Activated T-helper 2 cell treated with anti-CD3 and anti-CD28 coated beads, Interferon-gamma antibody, Interleukin-2, Interleukin-4, amounts not matched to agents 10 μg/mL and 5 μg/mL and 100 μg/mL, durations not matched to agents 14 hours and 24 hours and 36 hours (primary cell): ENCODE measurements at regions not wholly inside any gene's neighbourhood (a gene's known extent, or its start where the extent isn't known, plus 50 kb on each side); places are given as distances from the start of the nearest gene placed in this dataset.
"Not testable (repeated sequence)": the region's sequence is repeated elsewhere in the genome, so short reads cannot be mapped to it uniquely, and the experiment has no call there.

Experiments used
- DNase-seq: peaks from one replicate; pipeline ENCODE4 v3.0.0; 2021; ENCODE audit warnings: low spot score
- H3K27ac Mint-ChIP-seq: one replicate; pipeline ENCODE4 v1.8.0; 2021; ENCODE audit warnings: mixed read lengths
- H3K27me3 Mint-ChIP-seq: one replicate; pipeline ENCODE4 v1.8.0; 2021; ENCODE audit warnings: low read depth, mixed read lengths
- H3K36me3 Mint-ChIP-seq: one replicate; pipeline ENCODE4 v1.8.0; 2021; ENCODE audit warnings: low read depth, mixed read lengths
- H3K4me1 Mint-ChIP-seq: one replicate; pipeline ENCODE4 v1.8.0; 2021; ENCODE audit warnings: low read depth, mixed read lengths
- H3K4me3 Mint-ChIP-seq: one replicate; pipeline ENCODE4 v1.8.0; 2021; ENCODE audit warnings: low read depth, mild to moderate bottlenecking, moderate library complexity, mixed read lengths
- H3K9me3 Mint-ChIP-seq: one replicate; pipeline ENCODE4 v1.8.0; 2021; ENCODE audit warnings: mixed read lengths
- intact Hi-C: fragments of 100-400 bp; cut with micrococcal nuclease; formaldehyde crosslinking; loops from one replicate; pipeline ENCODE4 v1.15.1; 2023

DNA sequence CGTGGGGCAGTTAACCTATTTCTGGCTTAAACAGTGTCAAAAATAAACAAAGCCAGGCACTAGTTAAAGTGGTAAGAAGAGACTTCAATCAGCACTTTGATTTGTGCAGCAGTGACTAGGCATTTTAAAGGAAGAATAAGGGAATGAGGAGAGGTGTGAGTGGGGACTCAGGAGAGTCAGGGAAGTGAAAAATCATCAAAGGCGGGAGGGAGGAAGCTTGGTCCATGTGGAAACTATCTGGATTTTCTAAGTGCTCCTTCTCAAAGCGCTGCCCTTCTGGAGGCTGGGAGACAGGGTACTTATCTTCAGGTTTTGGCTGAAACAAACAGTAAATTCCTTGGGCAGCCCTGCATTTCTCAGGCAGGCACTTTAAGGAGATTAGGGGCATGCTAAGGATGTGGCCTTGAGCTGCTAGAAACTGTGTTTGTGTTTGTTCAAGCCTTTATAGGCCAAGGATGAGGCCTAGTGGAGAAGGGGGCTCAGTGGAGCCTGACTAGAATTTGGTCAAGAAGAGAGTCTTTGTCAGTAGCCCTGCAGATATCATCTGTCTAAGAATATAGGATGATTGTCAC, 486.5 kb downstream of the SIPA1L2 start:
- no peak overlapping the region for H3K27ac Mint-ChIP-seq
- no peaks in the 10 kb centered on the region for H3K36me3 Mint-ChIP-seq
- DNase-seq: no peak
- no peak overlapping the region for H3K4me3 Mint-ChIP-seq
- H3K9me3 Mint-ChIP-seq: no peaks in the 10 kb centered on the region
- no peaks in the 10 kb centered on the region for H3K27me3 Mint-ChIP-seq
- intact Hi-C loops: no loop called here
- H3K4me1 Mint-ChIP-seq: no peaks in the 10 kb centered on the region

- DNase-seq: no peak
- Mint-ChIP-seq H3K27ac (no peak overlapping the region), H3K27me3 (no peaks in the 10 kb centered on the region), H3K9me3 (no peaks in the 10 kb centered on the region), H3K4me3 (no peak overlapping the region), H3K36me3 (no peaks in the 10 kb centered on the region), H3K4me1 (no peaks in the 10 kb centered on the region)
- intact Hi-C loops: no loop called here
Measured at GRCh38 chr1:232142403-232143314, 487.3 kb downstream of the SIPA1L2 start.

DNA sequence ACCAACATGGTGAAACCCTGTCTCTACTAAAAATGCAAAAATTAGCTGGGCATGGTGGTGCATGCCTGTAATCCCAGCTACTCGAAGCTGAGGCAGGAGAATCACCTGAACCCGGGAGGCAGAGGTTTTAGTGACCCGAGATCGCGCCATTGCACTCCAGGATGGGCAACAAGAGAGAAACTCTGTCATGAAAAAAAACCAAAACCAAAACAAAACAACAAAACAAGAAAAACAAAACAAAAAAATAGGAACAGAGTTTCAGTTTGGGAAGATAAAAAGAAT, 488.8 kb downstream of the SIPA1L2 start:
- H3K4me1 Mint-ChIP-seq, H3K36me3 Mint-ChIP-seq, intact Hi-C loops, H3K27ac Mint-ChIP-seq, DNase-seq, H3K4me3 Mint-ChIP-seq, H3K9me3 Mint-ChIP-seq, H3K27me3 Mint-ChIP-seq: not testable (repeated sequence)

DNA sequence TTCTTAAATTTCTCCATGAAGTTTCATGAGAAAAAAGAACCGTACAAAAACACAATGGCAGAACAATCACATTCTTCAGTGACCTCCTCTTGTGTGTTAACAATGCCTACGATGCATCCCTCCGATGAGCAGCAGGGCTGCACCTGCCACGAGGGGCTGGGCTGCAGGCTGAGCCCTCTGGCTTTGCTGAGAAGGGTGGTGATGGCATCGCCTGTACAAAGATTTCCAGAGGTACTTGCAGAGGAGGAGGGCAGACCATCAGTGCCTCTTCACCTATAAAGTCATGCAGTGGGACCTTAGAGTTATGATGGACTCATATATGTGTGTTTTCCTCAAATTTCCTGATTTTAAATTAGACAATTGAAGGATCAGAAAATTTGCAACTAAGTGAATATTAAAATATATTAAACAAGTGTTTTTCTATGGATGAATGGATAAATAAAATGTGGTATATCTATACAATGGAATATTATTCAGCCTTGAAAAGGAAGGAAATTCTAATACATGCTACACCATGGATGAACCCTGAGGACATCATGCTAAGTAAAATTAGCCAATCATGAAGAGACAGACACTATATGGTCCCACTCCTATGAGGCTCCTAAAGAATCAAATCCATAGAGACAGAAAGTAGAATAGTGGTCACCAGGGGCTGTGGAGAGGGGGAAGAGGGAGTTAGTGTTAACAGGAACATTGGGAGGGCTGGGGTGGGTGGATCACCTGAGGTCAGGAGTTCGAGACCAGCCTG, 489.3 kb downstream of the SIPA1L2 start:
- intact Hi-C loops: no loop called here
- no peaks in the 10 kb centered on the region for H3K9me3 Mint-ChIP-seq
- H3K27me3 Mint-ChIP-seq: no peaks in the 10 kb centered on the region
- H3K4me3 Mint-ChIP-seq: no peak overlapping the region
- no peak overlapping the region for H3K27ac Mint-ChIP-seq
- no peaks in the 10 kb centered on the region for H3K4me1 Mint-ChIP-seq
- H3K36me3 Mint-ChIP-seq: no peaks in the 10 kb centered on the region
- DNase-seq: no peak

DNA sequence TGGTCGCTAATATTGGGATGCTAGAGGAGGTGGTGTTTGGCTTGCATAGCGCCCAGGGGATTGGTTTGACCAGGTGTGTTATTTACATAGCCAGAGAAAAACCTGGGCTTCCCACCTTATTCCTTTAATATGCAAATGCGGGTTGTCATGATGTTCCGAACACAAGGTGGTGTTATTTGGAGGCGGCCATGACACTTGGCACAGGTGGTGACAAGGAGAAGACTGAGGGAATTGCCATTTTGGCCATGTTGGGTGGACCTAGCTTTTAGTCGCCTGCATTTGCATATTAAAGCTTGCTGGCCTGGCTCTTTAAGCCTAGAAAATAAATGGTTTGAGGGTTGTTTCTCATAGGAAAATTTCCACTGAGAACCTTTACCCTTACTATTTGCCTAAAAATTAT, 490.5 kb downstream of the SIPA1L2 start:
- no peaks in the 10 kb centered on the region for H3K27me3 Mint-ChIP-seq

GRCh38 chr1:232138044-232138443, 491.9 kb downstream of the SIPA1L2 start:
- intact Hi-C loops: no loop called here
- no peak for DNase-seq
- no peaks in the 10 kb centered on the region for H3K9me3 Mint-ChIP-seq
- no peaks in the 10 kb centered on the region for H3K4me1 Mint-ChIP-seq
- H3K36me3 Mint-ChIP-seq: no peaks in the 10 kb centered on the region
- H3K4me3 Mint-ChIP-seq: no peak overlapping the region
- no peak overlapping the region for H3K27ac Mint-ChIP-seq
- no peaks in the 10 kb centered on the region for H3K27me3 Mint-ChIP-seq

More for the DNA sequence above, 490.5 kb downstream of the SIPA1L2 start:
- intact Hi-C loops: no loop called here
- Mint-ChIP-seq H3K9me3 (no peaks in the 10 kb centered on the region), H3K27ac (no peak overlapping the region), H3K36me3 (no peaks in the 10 kb centered on the region), H3K4me3 (no peak overlapping the region), H3K4me1 (no peaks in the 10 kb centered on the region)
- DNase-seq: no peak

- no peak overlapping the region for H3K4me3 Mint-ChIP-seq
- H3K27ac Mint-ChIP-seq: no peak overlapping the region
- H3K9me3 Mint-ChIP-seq: no peaks in the 10 kb centered on the region
- no peak for DNase-seq
- H3K36me3 Mint-ChIP-seq: no peaks in the 10 kb centered on the region
- intact Hi-C loops: no loop called here
- no peaks in the 10 kb centered on the region for H3K27me3 Mint-ChIP-seq
- H3K4me1 Mint-ChIP-seq: no peaks in the 10 kb centered on the region
Measured at GRCh38 chr1:232137066-232137465, 492.9 kb downstream of the SIPA1L2 start.

GRCh38 chr1:232136136-232136535, 493.8 kb downstream of the SIPA1L2 start:
- DNase-seq: no peak
- intact Hi-C loops: no loop called here
- Mint-ChIP-seq H3K27ac (no peak overlapping the region), H3K4me1 (no peaks in the 10 kb centered on the region), H3K9me3 (peaks cover 3% of the 10 kb centered on the region), H3K27me3 (no peaks in the 10 kb centered on the region), H3K4me3 (no peak overlapping the region), H3K36me3 (no peaks in the 10 kb centered on the region)

DNA sequence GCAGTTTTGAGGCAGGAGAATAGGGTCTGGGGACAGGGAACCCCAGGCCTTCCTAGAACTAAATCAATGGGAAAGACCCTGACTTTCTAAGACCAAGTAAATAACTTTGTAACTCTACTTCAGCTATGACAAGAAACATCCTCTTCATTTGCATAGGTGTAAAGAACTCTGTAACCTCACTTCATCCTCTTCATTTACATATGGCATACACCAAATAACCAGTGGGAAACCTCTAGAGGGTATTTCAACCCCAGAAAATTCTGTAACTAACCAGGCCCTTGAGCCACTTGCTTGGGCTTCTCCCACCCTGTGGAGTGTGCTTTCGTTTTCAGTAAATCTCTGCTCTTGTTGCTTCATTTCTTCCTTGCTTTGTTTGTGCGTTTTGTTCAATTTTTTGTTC, 495.6 kb downstream of the SIPA1L2 start:
- Mint-ChIP-seq H3K4me3 (no peak overlapping the region), H3K27ac (no peak overlapping the region), H3K9me3 (peaks cover 5% of the 10 kb centered on the region), H3K4me1 (no peaks in the 10 kb centered on the region), H3K36me3 (no peaks in the 10 kb centered on the region), H3K27me3 (peaks cover 2% of the 10 kb centered on the region)
- no peak for DNase-seq
- intact Hi-C loops: no loop called here

DNA sequence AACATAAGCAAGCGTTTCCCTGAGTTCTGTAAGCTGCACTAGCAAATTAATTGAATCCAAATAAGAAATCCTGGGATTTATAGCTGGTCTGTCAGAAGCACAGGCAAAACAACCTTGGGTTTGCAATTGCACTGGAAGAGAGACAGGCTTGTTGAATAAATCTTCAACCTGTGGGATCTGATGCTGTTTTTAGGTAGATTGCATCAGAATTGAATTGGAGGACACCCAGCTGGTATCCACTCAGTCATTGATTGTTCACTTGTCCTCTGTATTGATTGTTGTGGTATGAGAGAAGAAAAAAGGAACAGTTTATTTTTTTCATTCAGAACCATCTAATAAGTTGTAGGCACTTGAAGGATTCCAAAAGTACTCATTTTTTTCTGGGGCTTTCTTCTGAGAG, 497.4 kb downstream of the SIPA1L2 start:
- Mint-ChIP-seq H3K4me3 (no peak overlapping the region), H3K27me3 (peaks cover 15% of the 10 kb centered on the region), H3K27ac (no peak overlapping the region), H3K36me3 (no peaks in the 10 kb centered on the region), H3K9me3 (peaks cover 7% of the 10 kb centered on the region), H3K4me1 (no peaks in the 10 kb centered on the region)
- intact Hi-C loops: no loop called here
- DNase-seq: no peak

GRCh38 chr1:232131715-232132391, 498.1 kb downstream of the SIPA1L2 start:
- Mint-ChIP-seq H3K9me3 (peaks cover 7% of the 10 kb centered on the region), H3K36me3 (no peaks in the 10 kb centered on the region), H3K27ac (no peak overlapping the region), H3K4me1 (no peaks in the 10 kb centered on the region), H3K27me3 (peaks cover 19% of the 10 kb centered on the region), H3K4me3 (no peak overlapping the region)
- no peak for DNase-seq
- intact Hi-C loops: no loop called here

DNA sequence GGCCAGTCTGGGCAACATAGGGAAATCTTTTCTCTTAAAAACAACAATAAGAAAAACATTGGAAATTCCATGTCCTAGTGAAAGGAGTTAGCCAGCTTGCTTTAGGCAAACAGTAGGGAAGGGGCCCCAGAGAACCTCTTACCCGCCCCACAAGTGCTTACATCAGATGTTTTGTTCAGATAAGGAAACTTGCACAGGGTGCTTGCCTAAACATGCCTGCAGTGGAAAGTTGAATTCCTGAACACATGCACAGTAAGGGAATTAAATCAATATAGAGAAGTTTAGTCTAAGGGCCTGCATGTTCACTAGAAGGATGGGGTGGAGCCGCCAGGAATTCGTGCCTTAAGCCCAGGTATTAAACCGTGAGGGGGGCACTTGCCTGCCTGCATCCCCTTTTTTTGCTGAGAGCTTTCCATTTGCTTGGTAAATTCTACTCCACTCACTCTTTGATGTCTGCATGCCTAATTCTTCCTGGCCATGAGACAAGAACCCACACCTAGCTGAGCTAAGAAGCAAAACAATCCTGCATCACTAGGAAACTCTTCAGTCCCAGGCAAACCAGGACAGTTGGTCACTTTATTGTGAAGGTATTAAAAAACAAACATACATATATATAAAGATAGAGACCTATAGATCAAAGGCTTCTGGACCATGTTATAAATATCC, 499.0 kb downstream of the SIPA1L2 start:
- Mint-ChIP-seq H3K36me3 (no peaks in the 10 kb centered on the region), H3K27me3 (peaks cover 25% of the 10 kb centered on the region), H3K4me1 (no peaks in the 10 kb centered on the region), H3K27ac (no peak overlapping the region), H3K4me3 (no peak overlapping the region), H3K9me3 (peaks cover 7% of the 10 kb centered on the region)
- intact Hi-C loops: no loop called here
- no peak for DNase-seq
